Fibroblast of lung (primary cell): ENCODE measurements at regions not wholly inside any gene's neighbourhood (a gene's known extent, or its start where the extent isn't known, plus 50 kb on each side); places are given as distances from the start of the nearest gene placed in this dataset.

Experiments
- CTCF ChIP-seq, 2 donors: IDR thresholded peaks in 1 of 2; conservative IDR thresholded peaks in 1 of 2; 1 replicate in 1 of 2; 2 replicates in 1 of 2; pipeline ENCODE4 v1.5.1; 2011 to 2012; ENCODE audit warnings: low read length in 2 of 2, control low read depth in 1 of 2, inconsistent platforms in 1 of 2, low read depth in 1 of 2, mild to moderate bottlenecking in 1 of 2
- EZH2 ChIP-seq: IDR thresholded peaks from 2 replicates; pipeline ENCODE4 v1.5.1; 2012; ENCODE audit warnings: low read length, control low read depth, mild to moderate bottlenecking; ENCODE audit errors: missing control alignments

- TF ChIP-seq CTCF (conservative IDR thresholded peaks at IDR 0.05 in 1 of 2, IDR thresholded peaks at IDR 0.05 in 1 of 2; ENCODE audit: low read depth in 1 of 2, low read length in 2 of 2) (no peak), EZH2 (no peak)
Observed at GRCh38 chr1:244187310-244187709, 136.2 kb downstream of the ZBTB18 start.
